ENCODE measurements at regions not wholly inside any gene's neighbourhood (a gene's known extent, or its start where the extent isn't known, plus 50 kb on each side); places are given as distances from the start of the nearest gene placed in this dataset.

DNA sequence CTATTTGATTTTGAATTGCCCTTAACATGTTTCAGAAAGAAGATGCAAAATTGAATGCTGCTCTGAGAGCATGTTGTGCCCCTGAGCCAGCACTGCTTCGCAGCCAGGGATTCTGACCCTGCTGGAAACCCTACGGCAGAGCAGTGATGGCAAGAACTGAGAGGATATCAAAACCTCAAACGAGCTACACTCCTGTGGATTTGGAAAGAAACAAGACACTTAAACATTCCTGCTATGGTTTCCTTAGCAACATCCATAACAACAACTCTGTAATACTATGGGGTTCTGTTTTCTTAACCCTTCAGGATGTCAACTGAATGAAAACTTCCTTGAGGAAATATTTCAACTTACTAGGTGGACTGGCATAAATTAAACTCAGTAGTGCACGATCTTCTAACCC lies 649.1 kb downstream of the NYAP2 start:
- peak; percentile 16 for DNase-seq (ENCODE audit: low spot score)
- Histone ChIP-seq H3K9me2 (replicated peaks; ENCODE audit: insufficient read depth) (no peaks in the 10 kb centered on the region), H3K4me3 (no peak overlapping the region), H2AFZ (no peak overlapping the region), H3K36me3 (replicated peaks; ENCODE audit: insufficient read depth, low read depth) (no peaks in the 10 kb centered on the region), H3K9me3 (ENCODE audit: low read depth) (no peaks in the 10 kb centered on the region), H4K20me1 (ENCODE audit: insufficient read depth, poor library complexity, severe bottlenecking) (no peaks in the 10 kb centered on the region), H3K27ac (no peak overlapping the region), H3K4me2 (no peak overlapping the region), H3K27me3 (no peaks in the 10 kb centered on the region), H3K4me1 (ENCODE audit: insufficient read depth) (no peaks in the 10 kb centered on the region), H3K79me2 (no peaks in the 10 kb centered on the region)
- WGBS (ENCODE audit: low lambda C conversion rate, missing lambda C conversion rate), result 29% methylated on average over 4 of the region's 4 CpGs
- TF ChIP-seq, protein P1, sequence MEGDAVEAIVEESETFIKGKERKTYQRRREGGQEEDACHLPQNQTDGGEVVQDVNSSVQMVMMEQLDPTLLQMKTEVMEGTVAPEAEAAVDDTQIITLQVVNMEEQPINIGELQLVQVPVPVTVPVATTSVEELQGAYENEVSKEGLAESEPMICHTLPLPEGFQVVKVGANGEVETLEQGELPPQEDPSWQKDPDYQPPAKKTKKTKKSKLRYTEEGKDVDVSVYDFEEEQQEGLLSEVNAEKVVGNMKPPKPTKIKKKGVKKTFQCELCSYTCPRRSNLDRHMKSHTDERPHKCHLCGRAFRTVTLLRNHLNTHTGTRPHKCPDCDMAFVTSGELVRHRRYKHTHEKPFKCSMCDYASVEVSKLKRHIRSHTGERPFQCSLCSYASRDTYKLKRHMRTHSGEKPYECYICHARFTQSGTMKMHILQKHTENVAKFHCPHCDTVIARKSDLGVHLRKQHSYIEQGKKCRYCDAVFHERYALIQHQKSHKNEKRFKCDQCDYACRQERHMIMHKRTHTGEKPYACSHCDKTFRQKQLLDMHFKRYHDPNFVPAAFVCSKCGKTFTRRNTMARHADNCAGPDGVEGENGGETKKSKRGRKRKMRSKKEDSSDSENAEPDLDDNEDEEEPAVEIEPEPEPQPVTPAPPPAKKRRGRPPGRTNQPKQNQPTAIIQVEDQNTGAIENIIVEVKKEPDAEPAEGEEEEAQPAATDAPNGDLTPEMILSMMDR (IDR thresholded peaks at IDR 0.05; ENCODE audit: poor library complexity), result no peak
- TF ChIP-seq EZH2phosphoT487 (IDR thresholded peaks at IDR 0.05; ENCODE audit: low read depth, severe bottlenecking, unreplicated experiment) (no peak), EZH2 (IDR thresholded peaks at IDR 0.05; ENCODE audit: borderline replicate concordance) (no peak)

DNA sequence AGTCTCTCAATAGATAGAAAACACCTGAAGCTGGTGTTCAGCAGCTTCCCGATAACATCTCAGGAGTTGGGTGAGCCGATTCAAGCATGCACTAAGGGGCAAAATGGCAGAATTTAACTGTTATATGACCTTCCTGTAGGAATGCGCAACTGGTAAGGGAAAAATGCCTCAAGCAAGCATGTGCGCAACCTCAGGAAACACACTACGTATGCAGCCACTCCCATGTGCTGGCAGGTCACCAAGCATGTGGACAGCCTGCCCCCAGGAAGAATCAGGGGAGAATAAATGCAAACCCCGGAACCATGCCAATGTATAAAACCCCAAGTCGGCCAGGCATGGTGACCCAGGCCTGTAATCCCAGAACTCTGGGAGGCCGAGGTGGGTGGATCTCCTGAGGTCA lies 645.6 kb downstream of the NYAP2 start:
- H3K9me3 ChIP-seq (ENCODE audit: low read depth), result no peaks in the 10 kb centered on the region
- H3K4me3 ChIP-seq, result no peak overlapping the region
- DNase-seq (ENCODE audit: low spot score), result no peak
- no peak overlapping the region for H2AFZ ChIP-seq
- H3K4me1 ChIP-seq (ENCODE audit: insufficient read depth), result no peaks in the 10 kb centered on the region
- no peaks in the 10 kb centered on the region for H3K36me3 ChIP-seq (replicated peaks; ENCODE audit: insufficient read depth, low read depth)
- 94% methylated on average over 8 of the region's 8 CpGs for WGBS (ENCODE audit: low lambda C conversion rate, missing lambda C conversion rate)
- no peaks in the 10 kb centered on the region for H3K79me2 ChIP-seq
- no peak overlapping the region for H3K27ac ChIP-seq
- no peaks in the 10 kb centered on the region for H3K27me3 ChIP-seq
- H3K9me2 ChIP-seq (replicated peaks; ENCODE audit: insufficient read depth), result no peaks in the 10 kb centered on the region
- H3K4me2 ChIP-seq, result no peak overlapping the region
- TF ChIP-seq, protein P1 (IDR thresholded peaks at IDR 0.05; ENCODE audit: poor library complexity), result no peak
- TF ChIP-seq EZH2phosphoT487 (IDR thresholded peaks at IDR 0.05; ENCODE audit: low read depth, severe bottlenecking, unreplicated experiment) (no peak), EZH2 (IDR thresholded peaks at IDR 0.05; ENCODE audit: borderline replicate concordance) (no peak)
- H4K20me1 ChIP-seq (ENCODE audit: insufficient read depth, poor library complexity, severe bottlenecking), result no peaks in the 10 kb centered on the region

DNA sequence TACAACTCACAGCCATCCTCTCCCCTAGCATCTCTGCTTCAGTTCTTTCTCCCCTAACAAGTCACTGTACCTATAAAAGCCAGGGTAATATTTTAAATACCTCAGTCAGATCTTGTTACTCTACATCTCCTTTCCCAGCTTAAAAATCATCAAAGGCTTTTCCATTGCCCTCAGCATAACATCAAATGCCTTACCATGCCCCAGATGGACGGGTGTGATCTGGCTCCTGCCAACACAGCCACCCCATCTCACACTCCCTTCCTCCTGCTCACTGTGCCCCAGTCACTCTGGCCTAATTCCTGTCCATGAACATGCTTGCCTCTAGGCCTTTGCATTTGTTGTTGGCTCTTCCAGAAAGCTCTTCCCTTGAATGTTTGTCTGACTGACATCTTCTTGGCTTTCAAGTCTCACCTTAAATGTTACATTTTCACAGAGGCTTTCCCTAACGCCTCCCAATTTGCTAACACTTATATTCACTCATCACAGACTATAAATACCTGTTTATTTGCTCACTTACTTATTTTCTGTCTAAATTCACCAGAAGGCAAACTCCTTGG lies 640.9 kb downstream of the NYAP2 start:
- no peaks in the 10 kb centered on the region for H3K4me1 ChIP-seq (ENCODE audit: insufficient read depth)
- no peaks in the 10 kb centered on the region for H3K27me3 ChIP-seq
- no peak overlapping the region for H3K4me3 ChIP-seq
- H3K9me2 ChIP-seq (replicated peaks; ENCODE audit: insufficient read depth), result no peaks in the 10 kb centered on the region
- H3K79me2 ChIP-seq, result no peaks in the 10 kb centered on the region
- no peak overlapping the region for H3K27ac ChIP-seq
- H3K36me3 ChIP-seq (replicated peaks; ENCODE audit: insufficient read depth, low read depth), result no peaks in the 10 kb centered on the region
- no peak for TF ChIP-seq EZH2phosphoT487 (IDR thresholded peaks at IDR 0.05; ENCODE audit: low read depth, severe bottlenecking, unreplicated experiment)
- no peak for TF ChIP-seq EZH2 (IDR thresholded peaks at IDR 0.05; ENCODE audit: borderline replicate concordance)
- TF ChIP-seq, protein P1 (IDR thresholded peaks at IDR 0.05; ENCODE audit: poor library complexity), result no peak
- no peak overlapping the region for H2AFZ ChIP-seq
- H4K20me1 ChIP-seq (ENCODE audit: insufficient read depth, poor library complexity, severe bottlenecking), result no peaks in the 10 kb centered on the region
- no peak overlapping the region for H3K4me2 ChIP-seq
- no peaks in the 10 kb centered on the region for H3K9me3 ChIP-seq (ENCODE audit: low read depth)
- DNase-seq (ENCODE audit: low spot score), result no peak
- WGBS (ENCODE audit: low lambda C conversion rate, missing lambda C conversion rate), result 64% methylated on average over 2 of the region's 2 CpGs

DNA sequence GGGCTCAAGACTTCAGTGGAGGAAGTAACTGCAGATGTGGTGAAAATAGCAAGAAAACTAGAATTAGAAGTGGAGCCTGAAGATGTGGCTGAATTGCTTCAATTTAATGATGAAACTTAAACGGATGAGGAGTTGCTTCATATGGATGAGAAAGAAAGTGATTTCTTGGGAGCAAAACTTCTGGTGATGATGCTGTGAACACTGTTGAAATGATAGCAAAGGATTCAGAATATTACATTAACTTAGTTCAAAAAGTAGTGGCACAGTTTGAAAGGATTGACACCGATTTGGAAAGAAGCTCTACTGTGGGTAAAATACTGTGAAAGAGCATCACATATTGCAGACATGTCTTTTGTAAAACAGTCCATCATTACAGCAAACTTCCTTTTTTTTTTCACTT lies 638.0 kb downstream of the NYAP2 start:
- H3K9me2 ChIP-seq (replicated peaks; ENCODE audit: insufficient read depth), result peaks cover 3% of the 10 kb centered on the region
- no peaks in the 10 kb centered on the region for H3K9me3 ChIP-seq (ENCODE audit: low read depth)
- no peak overlapping the region for H3K27ac ChIP-seq
- TF ChIP-seq EZH2 (IDR thresholded peaks at IDR 0.05; ENCODE audit: borderline replicate concordance), result no peak
- TF ChIP-seq, protein P1 (IDR thresholded peaks at IDR 0.05; ENCODE audit: poor library complexity), result no peak
- no peak for TF ChIP-seq EZH2phosphoT487 (IDR thresholded peaks at IDR 0.05; ENCODE audit: low read depth, severe bottlenecking, unreplicated experiment)
- no peaks in the 10 kb centered on the region for H4K20me1 ChIP-seq (ENCODE audit: insufficient read depth, poor library complexity, severe bottlenecking)
- no peaks in the 10 kb centered on the region for H3K79me2 ChIP-seq
- H3K4me1 ChIP-seq (ENCODE audit: insufficient read depth), result peaks cover under 1% of the 10 kb centered on the region
- H3K4me3 ChIP-seq, result no peak overlapping the region
- H3K36me3 ChIP-seq (replicated peaks; ENCODE audit: insufficient read depth, low read depth), result no peaks in the 10 kb centered on the region
- no peaks in the 10 kb centered on the region for H3K27me3 ChIP-seq
- no peak overlapping the region for H2AFZ ChIP-seq
- H3K4me2 ChIP-seq, result no peak overlapping the region
- no peak for DNase-seq (ENCODE audit: low spot score)
- 91% methylated on average over 2 of the region's 2 CpGs for WGBS (ENCODE audit: low lambda C conversion rate, missing lambda C conversion rate)

All from hepatocyte (in vitro differentiated cells).